ENCODE measurements at regions not wholly inside any gene's neighbourhood (a gene's known extent, or its start where the extent isn't known, plus 50 kb on each side); places are given as distances from the start of the nearest gene placed in this dataset.

- no peak for TF ChIP-seq CTCF (IDR thresholded peaks at IDR 0.05)
- TF ChIP-seq POLR2A (IDR thresholded peaks at IDR 0.05) = no peak
Measured at GRCh38 chrX:17931855-17932254, 70.8 kb upstream of the RAI2 start.
